Gastrocnemius medialis (tissue), 4 donors: ENCODE measurements at regions not wholly inside any gene's neighbourhood (a gene's known extent, or its start where the extent isn't known, plus 50 kb on each side); places are given as distances from the start of the nearest gene placed in this dataset.

Experiments
- POLR2A ChIP-seq, 2 donors: fragments of 450-650 bp; IDR thresholded peaks; one replicate each; pipeline ENCODE4 v1.6.1; 2017; ENCODE audit warnings: antibody characterized with exemption in 2 of 2, mild to moderate bottlenecking in 2 of 2, moderate library complexity in 2 of 2
- TF ChIP-seq, protein P1 (sequence below), 5 experiments: fragments of 450-650 bp in 3 of 5; fragments of 200-600 bp in 2 of 5; sonication (generic) in 2 of 5; IDR thresholded peaks in 4 of 5; conservative IDR thresholded peaks in 1 of 5; 1 replicate in 4 of 5; 2 replicates in 1 of 5; pipeline ENCODE4 v1.5.1; 2016 to 2019; ENCODE audit warnings: antibody characterized with exemption in 5 of 5, mild to moderate bottlenecking in 3 of 5, moderate library complexity in 3 of 5

DNA sequence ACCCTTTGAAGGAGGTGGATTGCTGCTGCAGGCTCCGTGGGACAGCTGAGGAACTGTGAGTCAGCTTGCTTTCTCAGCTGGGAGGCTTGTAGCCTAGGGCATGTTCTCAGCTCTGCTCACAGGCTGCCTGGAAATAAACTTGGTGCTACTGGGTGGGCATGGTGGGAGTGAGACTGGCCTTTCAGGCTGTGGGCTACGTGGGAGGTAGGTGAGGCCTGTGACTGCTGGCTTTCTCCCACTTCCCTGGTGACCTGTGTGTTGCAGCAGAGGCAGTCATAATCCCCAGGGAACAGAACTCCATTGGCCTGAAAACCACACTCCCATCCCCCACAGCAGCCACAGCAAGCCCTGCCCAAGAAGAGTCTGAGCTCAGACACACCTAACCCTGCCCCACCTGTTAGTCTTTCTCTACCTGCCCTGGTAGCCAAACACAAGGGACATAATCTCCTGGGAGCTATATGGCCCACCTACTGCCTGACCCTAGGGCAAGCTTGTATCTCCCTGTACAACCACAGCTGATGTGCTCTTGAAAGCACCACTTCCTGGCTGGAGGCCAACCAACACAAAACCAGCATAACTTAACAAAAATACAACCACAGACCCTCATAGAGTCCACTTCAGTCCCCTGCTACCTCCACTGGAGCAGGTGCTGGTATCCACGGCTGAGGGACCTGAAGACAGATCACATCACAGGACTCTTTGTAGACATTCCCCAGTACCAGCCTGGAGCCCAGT is 236.5 kb downstream of the SQOR start:
- TF ChIP-seq, protein P1, sequence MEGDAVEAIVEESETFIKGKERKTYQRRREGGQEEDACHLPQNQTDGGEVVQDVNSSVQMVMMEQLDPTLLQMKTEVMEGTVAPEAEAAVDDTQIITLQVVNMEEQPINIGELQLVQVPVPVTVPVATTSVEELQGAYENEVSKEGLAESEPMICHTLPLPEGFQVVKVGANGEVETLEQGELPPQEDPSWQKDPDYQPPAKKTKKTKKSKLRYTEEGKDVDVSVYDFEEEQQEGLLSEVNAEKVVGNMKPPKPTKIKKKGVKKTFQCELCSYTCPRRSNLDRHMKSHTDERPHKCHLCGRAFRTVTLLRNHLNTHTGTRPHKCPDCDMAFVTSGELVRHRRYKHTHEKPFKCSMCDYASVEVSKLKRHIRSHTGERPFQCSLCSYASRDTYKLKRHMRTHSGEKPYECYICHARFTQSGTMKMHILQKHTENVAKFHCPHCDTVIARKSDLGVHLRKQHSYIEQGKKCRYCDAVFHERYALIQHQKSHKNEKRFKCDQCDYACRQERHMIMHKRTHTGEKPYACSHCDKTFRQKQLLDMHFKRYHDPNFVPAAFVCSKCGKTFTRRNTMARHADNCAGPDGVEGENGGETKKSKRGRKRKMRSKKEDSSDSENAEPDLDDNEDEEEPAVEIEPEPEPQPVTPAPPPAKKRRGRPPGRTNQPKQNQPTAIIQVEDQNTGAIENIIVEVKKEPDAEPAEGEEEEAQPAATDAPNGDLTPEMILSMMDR (IDR thresholded peaks at IDR 0.05 in 4 of 5, conservative IDR thresholded peaks at IDR 0.05 in 1 of 5) = no peak
- TF ChIP-seq POLR2A (IDR thresholded peaks at IDR 0.05) = no peak
